SK-N-MC (cell line): ENCODE measurements at regions not wholly inside any gene's neighbourhood (a gene's known extent, or its start where the extent isn't known, plus 50 kb on each side); places are given as distances from the start of the nearest gene placed in this dataset.
"Not testable (repeated sequence)": the region's sequence is repeated elsewhere in the genome, so short reads cannot be mapped to it uniquely, and the experiment has no call there.

ENCODE experiments used
- DNase-seq: peaks from one replicate; pipeline ENCODE4 v3.0.0-alpha.2; 2011; ENCODE audit warnings: low read depth, low spot score
- H3K27ac ChIP-seq: fragments of 200-600 bp; sonication (generic); 2 replicates; pipeline ENCODE4 v1.5.1; 2016; ENCODE audit warnings: mixed run types
- H3K36me3 ChIP-seq: fragments of 200-600 bp; sonication (generic); 2 replicates; pipeline ENCODE4 v1.6.1; 2017; ENCODE audit warnings: antibody characterized with exemption, low read length, mixed read lengths; ENCODE audit not compliant: insufficient read depth
- H3K4me3 ChIP-seq: fragments of 200-600 bp; sonication (generic); 2 replicates; pipeline ENCODE4 v1.5.1; 2016
- H3K9ac ChIP-seq: fragments of 200-600 bp; sonication (generic); 2 replicates; pipeline ENCODE4 v1.8.0; 2017; ENCODE audit warnings: mixed run types, mixed read lengths; ENCODE audit not compliant: insufficient read length
- H3K9me3 ChIP-seq: fragments of 200-600 bp; sonication (generic); 2 replicates; pipeline ENCODE4 v1.6.1; 2017; ENCODE audit warnings: low read depth, mild to moderate bottlenecking, antibody characterized with exemption, low read length, moderate library complexity, mixed read lengths
- EZH2 ChIP-seq: fragments of 200-600 bp; sonication (generic); IDR thresholded peaks from one replicate; pipeline ENCODE4 v1.6.1; 2017; ENCODE audit warnings: antibody characterized with exemption
- FOXP2 ChIP-seq: optimal IDR thresholded peaks from 2 replicates; pipeline ENCODE3; 2011; ENCODE audit warnings: mild to moderate bottlenecking, moderate library complexity; ENCODE audit not compliant: insufficient read depth; ENCODE audit errors: extremely low read length, control extremely low read depth
- POLR2AphosphoS5 ChIP-seq: IDR thresholded peaks from 2 replicates; pipeline ENCODE4 v1.6.1; 2012; ENCODE audit warnings: mild to moderate bottlenecking, low read depth, low read length, borderline replicate concordance

DNA sequence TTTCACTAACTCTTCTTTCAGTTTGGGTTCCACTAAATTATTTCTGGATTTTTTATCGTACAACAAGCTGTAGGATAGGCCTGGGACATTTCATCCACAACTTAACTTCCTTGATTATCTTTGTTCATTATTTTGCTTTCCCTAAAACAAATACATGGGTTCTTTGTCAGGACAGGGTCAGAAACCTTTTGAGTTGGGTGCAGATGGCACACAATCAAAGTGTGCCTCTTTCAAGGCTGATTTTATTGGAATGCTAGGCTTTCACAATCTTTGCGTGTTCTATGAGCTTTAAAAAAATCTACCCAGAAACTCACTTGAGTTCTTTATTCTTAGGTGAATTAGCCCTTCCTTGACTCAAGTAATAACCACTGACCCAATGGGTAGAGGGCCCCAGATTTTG lies 348.4 kb downstream of the FAM47B start:
- TF ChIP-seq POLR2AphosphoS5: no peak
- no peak for TF ChIP-seq FOXP2
- no peak for TF ChIP-seq EZH2
- no peak overlapping the region for H3K9ac ChIP-seq
- H3K4me3 ChIP-seq: no peak overlapping the region
- H3K36me3 ChIP-seq: no peaks in the 10 kb centered on the region
- no peak overlapping the region for H3K27ac ChIP-seq
- no peaks in the 10 kb centered on the region for H3K9me3 ChIP-seq
- no peak for DNase-seq

DNA sequence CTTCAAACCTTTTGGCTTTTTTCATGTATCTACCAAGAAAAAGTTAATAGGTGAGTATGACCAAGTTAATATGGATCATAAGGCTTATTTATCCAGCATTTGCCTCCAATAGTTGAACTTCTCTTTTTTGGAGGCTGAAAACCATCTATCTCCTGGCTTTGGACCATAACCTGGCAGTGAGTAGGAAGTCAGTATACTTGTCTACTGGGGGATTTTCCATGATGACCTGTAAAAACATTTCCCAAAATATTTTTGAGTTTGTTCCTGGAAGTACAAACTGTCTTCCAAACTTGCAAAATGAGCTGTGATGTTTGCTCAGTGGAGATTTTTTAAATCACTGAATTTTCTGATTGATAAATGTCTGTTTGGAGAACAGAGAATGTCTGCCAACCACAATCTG lies 349.9 kb downstream of the FAM47B start:
- H3K36me3 ChIP-seq: no peaks in the 10 kb centered on the region
- DNase-seq: no peak
- TF ChIP-seq FOXP2 (no peak), EZH2 (no peak), POLR2AphosphoS5 (no peak)
- no peak overlapping the region for H3K9ac ChIP-seq
- no peak overlapping the region for H3K4me3 ChIP-seq
- H3K9me3 ChIP-seq: no peaks in the 10 kb centered on the region
- H3K27ac ChIP-seq: no peak overlapping the region

DNA sequence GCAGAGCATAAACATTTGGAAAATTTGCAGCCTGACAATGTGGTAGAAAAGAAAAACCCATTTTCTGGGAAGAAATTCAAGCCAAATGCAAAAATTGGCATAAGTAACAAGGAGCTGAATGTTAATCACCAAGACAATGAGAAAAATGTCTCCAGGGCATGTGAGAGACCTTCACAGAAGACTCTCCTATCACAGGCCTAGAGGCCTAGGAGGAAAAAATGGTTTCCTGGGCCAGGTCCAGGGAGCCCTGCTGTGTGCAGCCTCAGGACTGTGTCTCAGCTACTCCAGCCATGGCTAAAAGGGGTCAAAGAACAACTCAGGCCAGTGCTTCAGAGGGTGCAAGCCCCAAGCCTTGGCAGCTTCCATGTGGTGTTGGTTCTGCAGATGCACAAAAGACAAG lies 362.4 kb downstream of the FAM47B start:
- H3K27ac ChIP-seq, H3K9ac ChIP-seq, H3K4me3 ChIP-seq, H3K36me3 ChIP-seq, DNase-seq, H3K9me3 ChIP-seq: not testable (repeated sequence)

DNA sequence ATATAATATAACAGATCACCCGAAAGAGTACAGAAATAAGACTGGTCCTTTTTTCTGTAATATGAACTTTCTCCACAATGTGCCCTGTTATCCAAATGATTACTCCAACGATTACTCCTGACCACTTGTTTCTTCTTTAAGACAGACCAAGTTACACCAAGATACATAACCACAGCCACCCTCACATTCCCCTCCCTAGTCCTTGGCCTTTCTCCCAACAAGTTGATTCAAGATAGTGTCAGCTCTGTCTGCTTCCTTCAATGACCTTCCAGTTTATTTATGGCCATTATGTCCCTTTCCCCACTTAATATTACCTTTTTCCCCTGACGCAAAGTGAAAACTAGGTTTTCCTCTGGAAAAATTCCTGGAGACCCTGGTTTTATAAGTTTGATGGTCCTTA lies 397.2 kb downstream of the FAM47B start:
- Histone ChIP-seq H3K9me3 (no peaks in the 10 kb centered on the region), H3K27ac (no peak overlapping the region), H3K4me3 (no peak overlapping the region), H3K36me3 (no peaks in the 10 kb centered on the region), H3K9ac (no peak overlapping the region)
- TF ChIP-seq POLR2AphosphoS5 (no peak), EZH2 (no peak), FOXP2 (no peak)
- no peak for DNase-seq

DNA sequence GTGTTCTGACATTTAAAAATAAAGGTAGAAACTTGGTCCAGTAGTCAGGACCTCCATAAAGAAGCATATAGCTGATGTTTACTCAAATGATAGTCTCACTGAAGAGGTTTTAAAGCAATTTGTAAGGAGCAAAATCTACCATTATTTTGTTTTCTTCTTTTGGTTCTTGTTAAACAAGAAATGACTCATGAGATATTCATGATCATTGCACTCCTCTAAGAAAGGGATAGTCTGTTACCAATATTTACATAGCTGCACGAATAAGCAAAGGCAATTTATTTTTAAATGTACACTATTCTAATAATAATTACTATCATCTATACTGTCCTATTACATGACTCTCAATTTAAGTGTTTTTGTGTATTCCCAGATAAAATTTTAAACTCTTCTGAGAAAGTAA lies 397.9 kb downstream of the FAM47B start:
- TF ChIP-seq EZH2 (no peak), POLR2AphosphoS5 (no peak)
- Histone ChIP-seq H3K36me3 (no peaks in the 10 kb centered on the region), H3K9me3 (no peaks in the 10 kb centered on the region), H3K4me3 (no peak overlapping the region), H3K27ac (no peak overlapping the region), H3K9ac (no peak overlapping the region)
- no peak for DNase-seq

DNA sequence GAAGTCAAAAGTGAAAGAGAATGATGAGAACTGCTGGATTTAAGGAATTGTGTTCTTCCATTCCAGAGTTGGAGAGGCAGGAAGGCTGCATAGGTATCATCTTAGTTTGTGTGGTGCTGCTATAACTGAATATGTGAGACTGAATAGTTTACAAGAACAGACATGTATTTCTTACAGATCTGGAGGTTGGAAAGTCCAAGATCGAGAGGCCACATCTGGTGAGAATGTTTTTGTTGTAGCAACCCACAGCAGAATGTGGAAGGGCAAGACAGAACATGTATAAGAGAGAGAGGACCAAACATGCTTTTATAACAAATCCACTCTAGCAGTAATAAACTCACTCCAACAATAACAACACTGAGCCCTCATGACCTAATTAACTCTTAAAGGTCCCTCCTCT lies 408.6 kb downstream of the FAM47B start:
- DNase-seq: no peak
- peaks cover 2% of the 10 kb centered on the region; the same call in 1 of the 2 replicates for H3K9me3 ChIP-seq
- no peak overlapping the region for H3K4me3 ChIP-seq
- no peak overlapping the region for H3K9ac ChIP-seq
- H3K27ac ChIP-seq: no peak overlapping the region
- H3K36me3 ChIP-seq: no peaks in the 10 kb centered on the region
- TF ChIP-seq EZH2: no peak
- TF ChIP-seq POLR2AphosphoS5: no peak
- no peak for TF ChIP-seq FOXP2

DNA sequence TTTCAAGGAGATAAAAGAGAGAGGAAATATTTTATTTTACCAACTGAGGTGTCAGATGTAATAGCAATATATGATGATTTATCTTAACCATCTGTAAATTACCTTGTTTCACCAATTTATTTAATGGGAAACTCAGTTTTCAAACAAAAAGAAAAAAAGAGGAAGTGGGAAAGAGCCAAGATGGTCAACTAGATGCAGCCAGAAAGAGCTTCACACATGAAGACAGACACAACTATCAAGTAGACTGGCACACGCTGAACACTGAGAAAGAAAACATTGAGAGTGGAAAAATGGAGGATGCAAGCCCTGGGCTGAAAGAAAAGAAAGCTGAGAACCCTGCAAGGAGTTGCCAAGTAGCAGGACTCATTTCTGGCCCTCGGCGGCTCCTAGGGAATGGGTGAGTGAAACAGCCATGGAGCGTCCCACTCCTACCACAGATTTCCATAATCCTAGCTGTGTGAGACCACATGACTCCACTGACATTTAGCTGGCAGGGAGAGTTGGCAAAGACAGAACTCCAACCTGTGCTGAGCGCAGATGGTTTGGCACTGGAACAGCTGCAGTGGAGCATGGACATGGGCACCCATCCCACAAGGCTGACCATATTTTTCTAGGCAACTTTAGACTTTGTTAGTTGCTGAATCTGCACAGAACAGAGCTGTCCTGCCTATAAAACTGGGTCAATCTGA lies 409.3 kb downstream of the FAM47B start:
- Histone ChIP-seq H3K36me3 (no peaks in the 10 kb centered on the region), H3K9ac (no peak overlapping the region), H3K4me3 (no peak overlapping the region), H3K9me3 (peaks cover 2% of the 10 kb centered on the region; the same call in 1 of the 2 replicates), H3K27ac (no peak overlapping the region)
- TF ChIP-seq FOXP2 (no peak), EZH2 (no peak), POLR2AphosphoS5 (no peak)
- DNase-seq: no peak

DNA sequence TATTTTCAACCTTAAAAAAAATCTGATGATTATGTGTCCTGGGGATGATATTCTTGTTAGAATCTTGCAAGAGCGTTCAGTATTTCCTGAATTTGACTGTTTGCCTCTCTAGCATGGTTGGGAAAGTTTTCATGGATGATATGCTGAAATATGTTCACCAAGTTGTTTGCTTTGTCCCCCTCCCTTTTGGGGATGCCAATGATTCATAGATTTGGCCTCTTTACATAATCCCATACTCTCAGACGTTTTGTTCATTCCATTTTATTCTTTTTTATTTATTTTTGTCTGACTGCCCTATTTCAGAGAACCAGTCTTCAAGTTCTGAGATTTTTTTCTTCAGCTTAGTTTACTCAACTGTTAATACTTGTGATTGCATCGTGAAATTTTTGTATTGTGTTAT lies 415.1 kb downstream of the FAM47B start:
- TF ChIP-seq FOXP2 (no peak), POLR2AphosphoS5 (no peak)

DNA sequence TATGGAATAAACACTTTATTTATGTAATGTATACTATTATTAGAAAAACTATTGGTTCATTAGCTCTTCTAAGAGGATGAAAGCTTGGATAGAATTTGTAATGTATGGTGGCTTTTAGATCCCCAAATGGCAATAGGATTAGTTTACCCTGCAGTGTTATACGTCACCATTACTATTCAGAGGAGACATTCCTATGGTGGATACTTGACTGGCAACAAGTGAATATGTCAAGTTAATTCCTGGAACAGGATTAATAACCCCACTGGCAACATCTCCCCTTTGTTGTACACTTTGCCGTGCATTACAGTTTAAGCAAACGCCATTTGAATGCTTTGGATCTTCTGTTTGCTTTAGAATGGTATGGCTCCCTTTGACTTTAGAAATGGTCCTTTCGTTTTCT lies 420.3 kb downstream of the FAM47B start:
- no peak overlapping the region for H3K9ac ChIP-seq
- no peak for TF ChIP-seq POLR2AphosphoS5
- TF ChIP-seq FOXP2: no peak
- no peak for TF ChIP-seq EZH2

More for the DNA sequence above, 415.1 kb downstream of the FAM47B start:
- H3K9me3 ChIP-seq: peaks cover 2% of the 10 kb centered on the region; the same call in 1 of the 2 replicates
- no peaks in the 10 kb centered on the region for H3K36me3 ChIP-seq
- H3K27ac ChIP-seq: no peak overlapping the region
- DNase-seq: no peak
- no peak overlapping the region for H3K4me3 ChIP-seq
- H3K9ac ChIP-seq: no peak overlapping the region

More for the DNA sequence above, 420.3 kb downstream of the FAM47B start:
- no peak overlapping the region for H3K27ac ChIP-seq
- no peaks in the 10 kb centered on the region for H3K9me3 ChIP-seq
- H3K4me3 ChIP-seq: no peak overlapping the region
- no peak for DNase-seq
- no peaks in the 10 kb centered on the region for H3K36me3 ChIP-seq
